ENCODE measurements at regions not wholly inside any gene's neighbourhood (a gene's known extent, or its start where the extent isn't known, plus 50 kb on each side); places are given as distances from the start of the nearest gene placed in this dataset.
"Not testable (repeated sequence)": the region's sequence is repeated elsewhere in the genome, so short reads cannot be mapped to it uniquely, and the experiment has no call there.

DNA sequence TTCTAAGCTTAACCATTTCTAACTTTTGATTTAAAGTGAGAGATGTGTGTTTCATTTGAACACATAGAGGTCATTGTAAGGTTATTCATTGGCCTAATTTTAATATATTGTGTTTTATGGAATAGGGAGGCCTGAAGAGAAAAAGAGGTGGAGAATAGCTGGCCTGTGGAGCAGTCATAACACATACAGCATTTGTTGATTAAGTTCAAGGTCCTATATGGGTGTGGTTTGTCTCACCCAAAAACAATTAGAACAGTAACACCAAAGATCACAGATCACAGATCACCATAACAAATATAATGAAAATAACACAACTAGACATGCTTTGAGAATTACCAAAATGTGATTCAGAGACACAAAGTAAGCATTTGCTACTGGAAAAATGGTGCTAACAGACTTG is 252.4 kb upstream of the SPOPL start:
- H3K4me3 ChIP-seq, result no peak overlapping the region
- H3K9me3 ChIP-seq, result no peaks in the 10 kb centered on the region
- in situ Hi-C loops (cut with MboI; ENCODE audit: low pct_ligation_motif_present in 1 of 4, low pct_unique_long_range_greater_than_20kb in 1 of 4, low sequenced_read_pairs in 3 of 4) (no loop called here), intact Hi-C loops (cut with DNase I; ENCODE audit: low total_unique reads) (no loop called here)
- H3K36me3 ChIP-seq, result no peaks in the 10 kb centered on the region
- H3K27me3 ChIP-seq, result no peaks in the 10 kb centered on the region
- DNase-seq, result no peak
- H3K27ac ChIP-seq, result peak overlapping the region in 2 of 4 donors; percentile 26 to 50
- TF ChIP-seq EP300 (IDR thresholded peaks at IDR 0.05; ENCODE audit: low read depth) (no peak), POLR2AphosphoS5 (IDR thresholded peaks at IDR 0.05) (no peak), POLR2A (IDR thresholded peaks at IDR 0.05) (no peak)
- TF ChIP-seq, protein P1, sequence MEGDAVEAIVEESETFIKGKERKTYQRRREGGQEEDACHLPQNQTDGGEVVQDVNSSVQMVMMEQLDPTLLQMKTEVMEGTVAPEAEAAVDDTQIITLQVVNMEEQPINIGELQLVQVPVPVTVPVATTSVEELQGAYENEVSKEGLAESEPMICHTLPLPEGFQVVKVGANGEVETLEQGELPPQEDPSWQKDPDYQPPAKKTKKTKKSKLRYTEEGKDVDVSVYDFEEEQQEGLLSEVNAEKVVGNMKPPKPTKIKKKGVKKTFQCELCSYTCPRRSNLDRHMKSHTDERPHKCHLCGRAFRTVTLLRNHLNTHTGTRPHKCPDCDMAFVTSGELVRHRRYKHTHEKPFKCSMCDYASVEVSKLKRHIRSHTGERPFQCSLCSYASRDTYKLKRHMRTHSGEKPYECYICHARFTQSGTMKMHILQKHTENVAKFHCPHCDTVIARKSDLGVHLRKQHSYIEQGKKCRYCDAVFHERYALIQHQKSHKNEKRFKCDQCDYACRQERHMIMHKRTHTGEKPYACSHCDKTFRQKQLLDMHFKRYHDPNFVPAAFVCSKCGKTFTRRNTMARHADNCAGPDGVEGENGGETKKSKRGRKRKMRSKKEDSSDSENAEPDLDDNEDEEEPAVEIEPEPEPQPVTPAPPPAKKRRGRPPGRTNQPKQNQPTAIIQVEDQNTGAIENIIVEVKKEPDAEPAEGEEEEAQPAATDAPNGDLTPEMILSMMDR (IDR thresholded peaks at IDR 0.05), result no peak
- H3K4me1 ChIP-seq, result peaks cover 3 to 51% (median 17%) of the 10 kb centered on the region in 4 donors

DNA sequence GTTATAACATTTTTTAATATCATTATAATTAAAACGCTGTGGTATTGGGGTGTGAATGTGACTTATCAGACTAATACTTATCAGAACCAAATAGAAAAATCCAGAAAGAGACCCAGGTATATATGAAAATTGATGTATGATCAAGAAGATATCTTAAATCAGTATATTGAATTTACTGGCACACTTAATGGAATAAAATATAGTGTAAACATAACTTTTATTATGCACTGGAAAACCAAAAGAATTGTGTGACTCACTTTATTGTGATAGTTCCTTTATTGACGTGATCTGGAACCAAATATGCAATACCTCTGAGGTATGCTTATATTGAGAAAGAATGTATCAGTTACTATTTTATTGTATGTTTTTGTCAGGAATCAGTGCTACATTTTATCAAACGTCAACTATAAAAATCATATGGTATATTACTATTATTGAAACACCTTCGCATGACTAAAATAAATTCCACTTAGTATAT is 250.7 kb upstream of the SPOPL start:
- intact Hi-C loops (cut with DNase I; ENCODE audit: low total_unique reads); H3K36me3 ChIP-seq; H3K27me3 ChIP-seq; in situ Hi-C loops (cut with MboI; ENCODE audit: low pct_ligation_motif_present in 1 of 4, low pct_unique_long_range_greater_than_20kb in 1 of 4, low sequenced_read_pairs in 3 of 4); H3K4me3 ChIP-seq; H3K9me3 ChIP-seq; DNase-seq; H3K27ac ChIP-seq: not testable (repeated sequence)
- peaks cover 3 to 34% (median 13%) of the 10 kb centered on the region in 4 donors for H3K4me1 ChIP-seq
- 48 to 85% methylated on average over 1 to 3 of the region's 4 CpGs for WGBS, 2 donors (ENCODE audit: low coverage in 1 of 2)

DNA sequence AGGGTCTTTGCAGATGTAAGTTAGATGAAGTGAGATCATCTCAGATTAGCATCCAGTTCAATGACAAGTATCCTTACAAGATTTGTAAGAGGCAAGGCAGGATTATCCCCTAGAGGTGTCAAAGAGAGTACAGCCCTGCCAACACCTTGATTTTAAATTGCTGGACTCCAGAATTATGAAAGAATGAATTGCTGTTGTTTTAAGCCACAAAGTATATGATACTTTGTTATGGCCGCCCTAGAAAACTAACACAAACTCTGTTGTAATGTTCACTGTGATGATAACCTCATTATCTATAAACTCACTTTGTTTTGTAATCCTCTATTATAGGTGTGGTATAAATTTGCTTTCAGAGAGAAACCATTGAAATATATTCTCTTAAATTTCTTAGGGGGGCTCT is 249.0 kb upstream of the SPOPL start:
- no peaks in the 10 kb centered on the region for H3K27me3 ChIP-seq
- in situ Hi-C loops (cut with MboI; ENCODE audit: low pct_ligation_motif_present in 1 of 4, low pct_unique_long_range_greater_than_20kb in 1 of 4, low sequenced_read_pairs in 3 of 4), result no loop called here
- WGBS, 2 donors (ENCODE audit: low coverage in 1 of 2), result 53 to 60% methylated on average over 1 of the region's 1 CpG
- H3K27ac ChIP-seq, result no peak overlapping the region
- peaks cover 0 to 29% (median 13%) of the 10 kb centered on the region in 4 donors for H3K4me1 ChIP-seq
- H3K9me3 ChIP-seq, result no peaks in the 10 kb centered on the region
- H3K4me3 ChIP-seq, result no peak overlapping the region
- no peaks in the 10 kb centered on the region for H3K36me3 ChIP-seq
- DNase-seq, result no peak
- TF ChIP-seq POLR2A (IDR thresholded peaks at IDR 0.05), result no peak
- no peak for TF ChIP-seq EP300 (IDR thresholded peaks at IDR 0.05; ENCODE audit: low read depth)
- TF ChIP-seq POLR2AphosphoS5 (IDR thresholded peaks at IDR 0.05), result no peak
- TF ChIP-seq, protein P1 (IDR thresholded peaks at IDR 0.05), result no peak
- intact Hi-C loops (cut with DNase I; ENCODE audit: low total_unique reads), result no loop called here

DNA sequence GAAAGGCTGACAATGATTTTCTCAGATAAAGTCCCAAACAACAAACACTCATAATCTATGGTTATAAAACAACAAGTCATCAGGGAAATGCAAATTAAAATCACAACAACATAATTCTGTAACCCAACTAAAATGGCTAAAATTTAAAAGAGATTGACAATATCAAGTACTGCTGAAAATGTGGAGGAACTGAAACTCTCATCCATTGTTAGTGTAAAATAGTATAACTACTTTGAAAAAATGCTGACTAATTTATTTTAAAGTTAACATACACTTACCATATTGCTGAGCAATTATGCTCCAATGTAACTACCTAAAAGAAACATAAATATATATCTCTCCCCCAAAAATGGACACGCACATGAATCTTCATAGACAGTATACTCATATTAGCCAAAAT is 245.9 kb upstream of the SPOPL start:
- Histone ChIP-seq H3K36me3 (no peaks in the 10 kb centered on the region), H3K27ac (no peak overlapping the region), H3K4me3 (no peak overlapping the region), H3K27me3 (no peaks in the 10 kb centered on the region), H3K4me1 (peaks cover 0 to 8% (median 1%) of the 10 kb centered on the region in 4 donors), H3K9me3 (no peaks in the 10 kb centered on the region)
- 89 to 92% methylated on average over 1 of the region's 1 CpG for WGBS, 2 donors (ENCODE audit: low coverage in 1 of 2)
- intact Hi-C loops (cut with DNase I; ENCODE audit: low total_unique reads) (no loop called here), in situ Hi-C loops (cut with MboI; ENCODE audit: low pct_ligation_motif_present in 1 of 4, low pct_unique_long_range_greater_than_20kb in 1 of 4, low sequenced_read_pairs in 3 of 4) (no loop called here)
- TF ChIP-seq POLR2AphosphoS5 (IDR thresholded peaks at IDR 0.05) (no peak), POLR2A (IDR thresholded peaks at IDR 0.05) (no peak), EP300 (IDR thresholded peaks at IDR 0.05; ENCODE audit: low read depth) (no peak)
- TF ChIP-seq, protein P1 (IDR thresholded peaks at IDR 0.05), result no peak
- no peak for DNase-seq

DNA sequence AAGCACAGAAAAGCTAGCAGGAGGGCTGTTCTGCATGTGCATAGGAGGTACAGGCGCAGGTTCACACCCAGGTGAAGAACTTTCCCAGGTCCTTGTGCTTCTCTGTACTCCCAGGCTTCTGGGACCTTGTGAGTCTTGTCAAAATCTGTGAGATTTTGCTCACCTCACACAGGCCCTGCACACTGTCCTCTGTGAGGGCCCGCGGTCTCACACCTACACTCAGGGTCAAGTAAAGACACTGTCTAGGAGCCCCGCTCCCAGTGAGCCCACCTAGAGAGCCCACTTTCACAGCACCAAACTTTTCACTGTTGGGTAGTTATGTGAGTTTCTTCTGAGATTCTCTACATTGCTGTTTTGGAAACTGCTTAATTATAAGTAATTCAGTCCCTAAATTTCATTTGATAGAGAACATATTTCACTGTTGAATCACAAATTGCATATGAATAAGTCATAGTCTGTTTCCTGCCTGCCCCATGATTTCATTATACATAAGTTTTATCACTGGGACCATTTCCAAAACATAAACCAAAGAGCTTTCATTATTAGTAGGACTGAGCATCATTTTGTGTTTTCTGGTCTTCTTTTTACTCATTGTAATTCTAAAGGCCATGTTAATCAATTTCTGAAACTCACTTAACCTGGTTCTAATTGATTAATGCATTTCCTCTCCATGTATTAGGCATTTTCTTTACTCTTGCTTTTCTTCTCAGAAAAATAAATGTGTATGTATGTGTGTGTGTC is 234.2 kb upstream of the SPOPL start:
- in situ Hi-C loops (cut with MboI; ENCODE audit: low pct_ligation_motif_present in 1 of 4, low pct_unique_long_range_greater_than_20kb in 1 of 4, low sequenced_read_pairs in 3 of 4), result no loop called here
- TF ChIP-seq POLR2A (IDR thresholded peaks at IDR 0.05), result no peak
- TF ChIP-seq, protein P1 (IDR thresholded peaks at IDR 0.05), result no peak
- TF ChIP-seq EP300 (IDR thresholded peaks at IDR 0.05; ENCODE audit: low read depth), result no peak
- TF ChIP-seq POLR2AphosphoS5 (IDR thresholded peaks at IDR 0.05), result no peak
- no peak overlapping the region for H3K27ac ChIP-seq

More for the DNA sequence above, 234.2 kb upstream of the SPOPL start:
- no peaks in the 10 kb centered on the region for H3K36me3 ChIP-seq
- 57 to 79% methylated on average over 3 to 4 of the region's 4 CpGs for WGBS, 2 donors (ENCODE audit: low coverage in 1 of 2)
- peaks cover 0 to 8% of the 10 kb centered on the region in 2 donors for H3K9me3 ChIP-seq
- no peak for DNase-seq
- no peaks in the 10 kb centered on the region for H3K4me1 ChIP-seq
- intact Hi-C loops (cut with DNase I; ENCODE audit: low total_unique reads), result no loop called here
- no peaks in the 10 kb centered on the region for H3K27me3 ChIP-seq
- no peak overlapping the region for H3K4me3 ChIP-seq

All from transverse colon (tissue), 4 donors.